ENCODE measurements at regions not wholly inside any gene's neighbourhood (a gene's known extent, or its start where the extent isn't known, plus 50 kb on each side); places are given as distances from the start of the nearest gene placed in this dataset.
A peak's percentile ranks its signal among the peaks of the same experiment; 100 is the strongest.

GRCh38 chr1:58017641-58018040 is 528.9 kb downstream of the OMA1 start:
- no peak overlapping the region for H3K27ac Mint-ChIP-seq
- H3K27me3 Mint-ChIP-seq, result no peaks in the 10 kb centered on the region
- peaks cover 0 to 2% (median 0%) of the 10 kb centered on the region in 7 donors for H3K9me3 Mint-ChIP-seq
- ATAC-seq (ENCODE audit: low read depth in 2 of 2), result no peak
- no peak for DNase-seq
- H3K4me1 Mint-ChIP-seq, result no peaks in the 10 kb centered on the region
- H3K36me3 Mint-ChIP-seq, result no peaks in the 10 kb centered on the region
- no peak overlapping the region for H3K4me3 Mint-ChIP-seq

GRCh38 chr1:58013237-58013636 is 533.3 kb downstream of the OMA1 start:
- peaks cover 0 to 2% (median 0%) of the 10 kb centered on the region in 7 donors for H3K9me3 Mint-ChIP-seq
- H3K27me3 Mint-ChIP-seq, result no peaks in the 10 kb centered on the region
- ATAC-seq (ENCODE audit: low read depth in 2 of 2), result no peak

DNA sequence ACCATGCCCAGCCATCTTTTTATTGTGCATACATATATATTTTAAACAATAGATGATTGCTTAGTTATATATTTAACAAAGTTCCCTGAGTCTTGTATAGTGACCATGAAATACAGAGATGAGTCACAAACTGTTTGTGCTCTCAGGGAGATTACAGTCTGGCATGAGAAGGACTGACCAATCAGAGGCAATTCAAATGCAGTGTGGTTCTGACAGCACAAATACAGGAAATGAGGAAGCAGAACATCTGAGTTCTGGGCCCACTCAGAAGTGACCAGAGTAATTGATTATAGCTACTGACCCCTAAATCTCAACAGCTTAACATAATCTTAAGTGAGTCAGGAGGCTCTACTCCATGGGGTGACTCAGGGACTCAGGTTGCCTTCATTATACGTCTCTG is 534.5 kb downstream of the OMA1 start:
- Mint-ChIP-seq H3K4me1 (no peaks in the 10 kb centered on the region), H3K27me3 (no peaks in the 10 kb centered on the region), H3K4me3 (no peak overlapping the region), H3K36me3 (no peaks in the 10 kb centered on the region), H3K9me3 (peaks cover 0 to 2% (median 0%) of the 10 kb centered on the region in 7 donors), H3K27ac (no peak overlapping the region)
- ATAC-seq (ENCODE audit: low read depth in 2 of 2) (no peak), DNase-seq (no peak)

More at GRCh38 chr1:58013237-58013636, 533.3 kb downstream of the OMA1 start:
- Mint-ChIP-seq H3K4me1 (no peaks in the 10 kb centered on the region), H3K4me3 (no peak overlapping the region), H3K36me3 (no peaks in the 10 kb centered on the region), H3K27ac (no peak overlapping the region)
- no peak for DNase-seq

DNA sequence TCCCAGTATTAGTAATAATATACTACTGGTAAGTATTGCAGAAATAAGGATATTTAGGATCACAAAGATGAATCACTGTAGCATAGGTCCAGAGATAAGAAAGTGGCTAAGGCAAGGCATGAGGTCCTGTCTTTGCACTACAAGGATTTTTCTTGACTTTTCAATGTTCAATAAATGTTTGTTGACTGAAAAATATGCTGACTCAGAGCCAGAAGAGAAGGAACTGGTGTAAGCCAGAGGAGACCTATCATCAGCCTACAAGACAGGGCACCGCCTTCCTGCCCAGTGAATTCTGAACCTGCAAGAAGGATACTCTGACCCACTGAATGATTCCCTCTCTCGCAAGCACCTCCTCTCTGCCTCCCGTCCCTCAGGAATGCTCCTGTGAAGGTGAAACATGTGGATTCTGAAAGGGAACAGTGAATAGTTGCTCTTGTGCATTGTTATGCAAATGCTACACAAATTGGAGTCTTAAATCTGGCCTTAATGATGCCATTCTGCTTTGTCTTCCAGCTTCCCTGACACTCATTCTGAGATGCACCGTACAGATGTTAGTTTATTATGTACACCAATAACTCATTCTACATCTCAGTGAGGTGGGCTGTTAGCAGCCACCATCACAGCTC is 540.0 kb downstream of the OMA1 start:
- ATAC-seq (ENCODE audit: low read depth in 2 of 2), result no peak
- Mint-ChIP-seq H3K27me3 (peaks cover 4 to 9% (median 5%) of the 10 kb centered on the region in 3 donors), H3K9me3 (no peaks in the 10 kb centered on the region), H3K36me3 (no peaks in the 10 kb centered on the region), H3K4me1 (no peaks in the 10 kb centered on the region), H3K27ac (peak overlapping the region in 1 of 6 donors; percentile 30), H3K4me3 (no peak overlapping the region)
- DNase-seq, result no peak

GRCh38 chr1:58005212-58005611 is 541.3 kb downstream of the OMA1 start:
- Mint-ChIP-seq H3K4me1 (no peaks in the 10 kb centered on the region), H3K27me3 (peaks cover 5 to 18% (median 10%) of the 10 kb centered on the region in 3 donors), H3K27ac (no peak overlapping the region), H3K36me3 (no peaks in the 10 kb centered on the region), H3K4me3 (no peak overlapping the region), H3K9me3 (no peaks in the 10 kb centered on the region)
- ATAC-seq (ENCODE audit: low read depth in 2 of 2), result no peak
- no peak for DNase-seq

DNA sequence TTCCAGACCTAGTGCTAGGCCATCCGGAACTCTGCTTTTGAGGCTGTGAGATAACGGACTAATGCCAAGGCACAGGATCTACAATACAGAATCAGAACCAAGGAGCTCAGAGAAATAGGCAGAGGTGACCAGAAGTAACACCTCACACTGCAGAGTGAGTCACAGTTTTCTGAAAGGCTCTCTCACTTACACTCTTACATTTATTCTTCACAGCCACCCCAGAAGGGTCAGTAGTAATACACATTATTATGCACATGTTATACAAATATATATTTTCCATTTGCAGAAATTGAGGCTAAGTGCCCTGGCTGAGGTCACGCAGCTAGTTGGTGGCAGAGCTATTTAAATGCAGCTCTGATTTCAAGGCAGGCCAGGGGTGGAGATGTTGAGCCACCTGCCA is 542.5 kb downstream of the OMA1 start:
- Mint-ChIP-seq H3K9me3 (peaks cover 0 to 2% (median 0%) of the 10 kb centered on the region in 7 donors), H3K4me3 (no peak overlapping the region), H3K27me3 (peaks cover 5 to 25% (median 14%) of the 10 kb centered on the region in 3 donors), H3K27ac (no peak overlapping the region), H3K36me3 (no peaks in the 10 kb centered on the region), H3K4me1 (no peaks in the 10 kb centered on the region)
- no peak for DNase-seq
- no peak for ATAC-seq (ENCODE audit: low read depth in 2 of 2)

GRCh38 chr1:58003059-58003458 is 543.5 kb downstream of the OMA1 start:
- Mint-ChIP-seq H3K4me3 (no peak overlapping the region), H3K4me1 (no peaks in the 10 kb centered on the region), H3K36me3 (no peaks in the 10 kb centered on the region), H3K27ac (no peak overlapping the region), H3K9me3 (peaks cover 0 to 5% (median 0%) of the 10 kb centered on the region in 7 donors), H3K27me3 (peaks cover 5 to 25% (median 14%) of the 10 kb centered on the region in 3 donors)
- ATAC-seq (ENCODE audit: low read depth in 2 of 2) (no peak), DNase-seq (no peak)

- ATAC-seq (ENCODE audit: low read depth in 2 of 2) (no peak), DNase-seq (no peak)
- H3K36me3 Mint-ChIP-seq, result no peaks in the 10 kb centered on the region
- H3K27me3 Mint-ChIP-seq, result peaks cover 5 to 30% (median 20%) of the 10 kb centered on the region in 3 donors
- H3K27ac Mint-ChIP-seq, result peak overlapping the region in 1 of 6 donors; percentile 40
- peaks cover 0 to 22% (median 4%) of the 10 kb centered on the region in 7 donors for H3K9me3 Mint-ChIP-seq
- no peak overlapping the region for H3K4me3 Mint-ChIP-seq
- no peaks in the 10 kb centered on the region for H3K4me1 Mint-ChIP-seq
These were observed 545.7 kb downstream of the OMA1 start for GRCh38 chr1:58000821-58001220.

- Mint-ChIP-seq H3K4me1 (no peaks in the 10 kb centered on the region), H3K27ac (no peak overlapping the region), H3K9me3 (peaks cover 0 to 22% (median 4%) of the 10 kb centered on the region in 7 donors), H3K36me3 (no peaks in the 10 kb centered on the region), H3K27me3 (peaks cover 5 to 30% (median 20%) of the 10 kb centered on the region in 3 donors), H3K4me3 (no peak overlapping the region)
- DNase-seq, result no peak
- no peak for ATAC-seq (ENCODE audit: low read depth in 2 of 2)
These were observed 546.4 kb downstream of the OMA1 start for GRCh38 chr1:58000116-58000515.

DNA sequence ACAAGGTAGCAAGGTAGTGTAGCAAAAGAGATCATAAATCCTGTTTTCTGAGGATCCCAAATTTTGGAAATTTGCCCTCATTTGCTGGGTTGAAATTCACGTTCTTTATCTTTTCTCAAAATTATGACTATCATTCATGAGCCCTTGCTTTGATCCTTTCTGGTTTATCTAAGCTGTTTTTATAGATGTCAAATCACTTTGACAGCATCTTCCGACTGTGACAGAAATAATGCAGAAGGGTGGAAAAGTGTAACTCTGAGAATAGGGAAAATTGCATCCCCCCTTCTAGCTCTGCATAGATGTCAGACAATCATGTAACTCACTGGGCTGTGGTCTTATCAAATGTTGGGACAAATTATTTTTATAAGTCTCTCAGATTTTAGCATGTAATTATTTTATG is 550.1 kb downstream of the OMA1 start:
- Mint-ChIP-seq H3K4me3 (no peak overlapping the region), H3K27me3 (peaks cover 7 to 30% (median 16%) of the 10 kb centered on the region in 3 donors), H3K27ac (no peak overlapping the region), H3K9me3 (peaks cover 0 to 22% (median 4%) of the 10 kb centered on the region in 7 donors), H3K36me3 (no peaks in the 10 kb centered on the region), H3K4me1 (no peaks in the 10 kb centered on the region)
- ATAC-seq (ENCODE audit: low read depth in 2 of 2) (no peak), DNase-seq (no peak)

- no peak overlapping the region for H3K4me3 Mint-ChIP-seq
- ATAC-seq (ENCODE audit: low read depth in 2 of 2), result no peak
- peaks cover 3 to 5% (median 4%) of the 10 kb centered on the region in 3 donors for H3K4me1 Mint-ChIP-seq
- peak overlapping the region in 1 of 6 donors; percentile 4 for H3K27ac Mint-ChIP-seq
- H3K36me3 Mint-ChIP-seq, result no peaks in the 10 kb centered on the region
- H3K9me3 Mint-ChIP-seq, result peaks cover 0 to 2% (median 0%) of the 10 kb centered on the region in 7 donors
- no peak for DNase-seq
- H3K27me3 Mint-ChIP-seq, result peaks cover 0 to 21% (median 14%) of the 10 kb centered on the region in 3 donors
These were observed 555.2 kb downstream of the OMA1 start for GRCh38 chr1:57991289-57991688.

DNA sequence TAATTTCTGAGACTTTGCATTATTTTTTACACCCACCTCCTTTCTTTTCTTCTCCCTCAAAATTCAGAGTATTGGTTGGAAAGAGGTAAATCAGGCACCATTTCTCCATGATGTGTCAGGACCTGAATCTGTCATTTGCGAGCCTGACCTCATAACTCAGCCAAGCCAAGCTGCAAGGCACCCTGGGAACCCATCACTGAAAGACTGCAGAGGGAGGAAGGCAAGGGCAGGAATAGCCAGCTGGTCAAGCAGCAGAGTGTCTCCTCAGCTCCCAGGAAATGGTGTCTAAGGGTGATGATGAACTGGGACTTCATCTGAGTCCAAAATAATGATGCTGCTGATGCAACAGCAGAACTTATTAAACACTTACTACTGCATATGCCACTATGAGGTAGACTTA is 556.6 kb downstream of the OMA1 start:
- H3K4me3 Mint-ChIP-seq, result no peak overlapping the region
- no peak overlapping the region for H3K27ac Mint-ChIP-seq
- H3K27me3 Mint-ChIP-seq, result peaks cover 0 to 19% (median 14%) of the 10 kb centered on the region in 3 donors
- DNase-seq (no peak), ATAC-seq (ENCODE audit: low read depth in 2 of 2) (no peak)
- no peaks in the 10 kb centered on the region for H3K9me3 Mint-ChIP-seq
- peaks cover 4 to 13% (median 10%) of the 10 kb centered on the region in 3 donors for H3K4me1 Mint-ChIP-seq
- H3K36me3 Mint-ChIP-seq, result no peaks in the 10 kb centered on the region

GRCh38 chr1:57987523-57987922 is 559.0 kb downstream of the OMA1 start:
- DNase-seq (no peak), ATAC-seq (ENCODE audit: low read depth in 2 of 2) (no peak)
- no peak overlapping the region for H3K4me3 Mint-ChIP-seq
- H3K36me3 Mint-ChIP-seq, result no peaks in the 10 kb centered on the region
- no peaks in the 10 kb centered on the region for H3K9me3 Mint-ChIP-seq
- peak overlapping the region in 1 of 6 donors; percentile 10 for H3K27ac Mint-ChIP-seq
- H3K27me3 Mint-ChIP-seq, result peaks cover 0 to 16% (median 7%) of the 10 kb centered on the region in 3 donors
- H3K4me1 Mint-ChIP-seq, result peaks cover 4 to 13% (median 10%) of the 10 kb centered on the region in 3 donors

GRCh38 chr1:57986432-57986831 is 560.1 kb downstream of the OMA1 start:
- H3K27me3 Mint-ChIP-seq, result peaks cover 3 to 16% (median 7%) of the 10 kb centered on the region in 3 donors
- H3K9me3 Mint-ChIP-seq, result no peaks in the 10 kb centered on the region
- H3K27ac Mint-ChIP-seq, result no peak overlapping the region
- DNase-seq (peak; percentile 4), ATAC-seq (ENCODE audit: low read depth in 2 of 2) (peak; percentile 74 to 75)
- H3K4me1 Mint-ChIP-seq, result peaks cover 4 to 13% (median 10%) of the 10 kb centered on the region in 3 donors
- no peaks in the 10 kb centered on the region for H3K36me3 Mint-ChIP-seq
- H3K4me3 Mint-ChIP-seq, result no peak overlapping the region
